Transverse colon (tissue), 4 donors: ENCODE measurements at regions not wholly inside any gene's neighbourhood (a gene's known extent, or its start where the extent isn't known, plus 50 kb on each side); places are given as distances from the start of the nearest gene placed in this dataset.

Experiments used
- DNase-seq: peaks from one replicate; pipeline ENCODE4 v3.0.0-alpha.2; 2019
- H3K27ac ChIP-seq, 4 donors: fragments of 200-600 bp; sonication (generic); 2 replicates each; pipeline ENCODE4 v1.5.1; 2016 to 2018; ENCODE audit warnings: inconsistent platforms in 4 of 4
- H3K27me3 ChIP-seq: fragments of 200-600 bp; sonication (generic); 2 replicates; pipeline ENCODE4 v1.5.1; 2017; ENCODE audit warnings: inconsistent platforms
- H3K36me3 ChIP-seq, 4 donors: fragments of 200-600 bp; sonication (generic); 2 replicates each; pipeline ENCODE4 v1.5.1; 2017 to 2019; ENCODE audit warnings: inconsistent platforms in 4 of 4
- H3K4me1 ChIP-seq, 4 donors: fragments of 200-600 bp; sonication (generic); 2 replicates each; pipeline ENCODE4 v1.5.1; 2017 to 2020; ENCODE audit warnings: inconsistent platforms in 4 of 4
- H3K4me3 ChIP-seq, 4 donors: fragments of 200-600 bp; sonication (generic); 1 replicate in 1 of 4; 2 replicates in 3 of 4; pipeline versions ENCODE4 v1.5.1 to v1.6.1; 2017 to 2019; ENCODE audit warnings: inconsistent platforms in 4 of 4
- H3K9me3 ChIP-seq, 2 donors: fragments of 200-600 bp; sonication (generic); 2 replicates each; pipeline ENCODE4 v1.5.1; 2017 to 2019; ENCODE audit warnings: inconsistent platforms in 2 of 2
- CTCF ChIP-seq, 5 experiments: fragments of 200-600 bp in 3 of 5; fragments of 450-650 bp in 2 of 5; sonication (generic) in 3 of 5; IDR thresholded peaks; 1 replicate in 2 of 5; 2 replicates in 3 of 5; pipeline ENCODE4 v1.5.1; 2016 to 2017; ENCODE audit warnings: antibody characterized with exemption in 5 of 5, inconsistent platforms in 3 of 5, mild to moderate bottlenecking in 2 of 5, moderate library complexity in 1 of 5
- EP300 ChIP-seq: sonication (generic); formaldehyde crosslinking; IDR thresholded peaks from one replicate; pipeline ENCODE4 v1.6.1; 2017; ENCODE audit warnings: antibody characterized with exemption, low read depth
- POLR2A ChIP-seq: fragments of 450-650 bp; IDR thresholded peaks from one replicate; pipeline ENCODE4 v1.6.1; 2016; ENCODE audit warnings: antibody characterized with exemption, mild to moderate bottlenecking, moderate library complexity
- POLR2AphosphoS5 ChIP-seq, 3 donors: sonication (generic); formaldehyde crosslinking; IDR thresholded peaks; one replicate each; pipeline ENCODE4 v1.6.1; 2016; ENCODE audit warnings: antibody characterized with exemption in 3 of 3
- WGBS, 2 donors: methylation state at CpG; one replicate each; pipeline ENCODE4 v1.1.5; 2018; ENCODE audit warnings: low coverage in 1 of 2; 5-methylcytosine and 5-hydroxymethylcytosine counted together
- in situ Hi-C, 4 donors: fragments of 200-750 bp; cut with MboI; loops; one replicate each; pipeline versions ENCODE4 v1.15.0 to v1.15.1; 2017; ENCODE audit warnings: low sequenced_read_pairs in 3 of 4, low pct_ligation_motif_present in 1 of 4, low pct_unique_long_range_greater_than_20kb in 1 of 4
- intact Hi-C: fragments of 100-400 bp; cut with DNase I; formaldehyde crosslinking; loops from one replicate; pipeline ENCODE4 v1.15.1; 2023; ENCODE audit warnings: low total_unique reads

GRCh38 chr5:19369561-19369960 is 618.4 kb downstream of the CDH18 start:
- intact Hi-C loops, result no loop called here
- DNase-seq, result no peak

GRCh38 chr5:19370655-19371386 is 617.2 kb downstream of the CDH18 start:
- DNase-seq, result no peak
- Histone ChIP-seq H3K4me1 (no peaks in the 10 kb centered on the region), H3K27ac (no peak overlapping the region), H3K27me3 (no peaks in the 10 kb centered on the region), H3K36me3 (no peaks in the 10 kb centered on the region), H3K4me3 (no peak overlapping the region), H3K9me3 (no peaks in the 10 kb centered on the region)
- 73 to 83% methylated on average over 2 of the region's 2 CpGs for WGBS, 2 donors
- in situ Hi-C loops (no loop called here), intact Hi-C loops (no loop called here)
- no peak for TF ChIP-seq POLR2AphosphoS5 (IDR thresholded peaks at IDR 0.05)
- no peak for TF ChIP-seq POLR2A
- no peak for TF ChIP-seq CTCF (IDR thresholded peaks at IDR 0.05)
- no peak for TF ChIP-seq EP300

More at GRCh38 chr5:19369561-19369960, 618.4 kb downstream of the CDH18 start:
- H3K27me3 ChIP-seq, result no peaks in the 10 kb centered on the region
- 81 to 83% methylated on average over 4 of the region's 4 CpGs for WGBS, 2 donors
- H3K4me3 ChIP-seq, result no peak overlapping the region
- no peak for TF ChIP-seq POLR2A
- TF ChIP-seq EP300, result no peak
- no peak for TF ChIP-seq CTCF (IDR thresholded peaks at IDR 0.05)
- no peak for TF ChIP-seq POLR2AphosphoS5 (IDR thresholded peaks at IDR 0.05)
- H3K9me3 ChIP-seq, result no peaks in the 10 kb centered on the region
- H3K4me1 ChIP-seq, result no peaks in the 10 kb centered on the region
- in situ Hi-C loops, result no loop called here
- H3K27ac ChIP-seq, result no peak overlapping the region
- H3K36me3 ChIP-seq, result no peaks in the 10 kb centered on the region

- Histone ChIP-seq H3K27me3 (no peaks in the 10 kb centered on the region), H3K4me1 (no peaks in the 10 kb centered on the region), H3K9me3 (no peaks in the 10 kb centered on the region), H3K36me3 (no peaks in the 10 kb centered on the region), H3K4me3 (no peak overlapping the region), H3K27ac (no peak overlapping the region)
- no peak for DNase-seq
- intact Hi-C loops (no loop called here), in situ Hi-C loops (no loop called here)
- 59 to 73% methylated on average over 7 of the region's 7 CpGs for WGBS, 2 donors
- TF ChIP-seq POLR2AphosphoS5 (IDR thresholded peaks at IDR 0.05), result no peak
- TF ChIP-seq EP300, result no peak
- TF ChIP-seq POLR2A, result no peak
- no peak for TF ChIP-seq CTCF (IDR thresholded peaks at IDR 0.05)
These were observed 599.6 kb downstream of the CDH18 start for GRCh38 chr5:19388391-19388790.

- in situ Hi-C loops, result no loop called here
- Histone ChIP-seq H3K9me3 (no peaks in the 10 kb centered on the region), H3K27ac (no peak overlapping the region), H3K4me1 (no peaks in the 10 kb centered on the region), H3K36me3 (no peaks in the 10 kb centered on the region), H3K27me3 (no peaks in the 10 kb centered on the region), H3K4me3 (no peak overlapping the region)
- intact Hi-C loops, result no loop called here
- whole genome bisulfite sequencing, 2 donors, result 27 to 50% methylated on average over 1 of the region's 1 CpG
- DNase-seq, result no peak
- TF ChIP-seq CTCF (IDR thresholded peaks at IDR 0.05), result no peak
- no peak for TF ChIP-seq EP300
- no peak for TF ChIP-seq POLR2A
- no peak for TF ChIP-seq POLR2AphosphoS5 (IDR thresholded peaks at IDR 0.05)
These were observed 587.0 kb downstream of the CDH18 start for GRCh38 chr5:19401032-19401431.
